ENCODE measurements at regions not wholly inside any gene's neighbourhood (a gene's known extent, or its start where the extent isn't known, plus 50 kb on each side); places are given as distances from the start of the nearest gene placed in this dataset.

DNA sequence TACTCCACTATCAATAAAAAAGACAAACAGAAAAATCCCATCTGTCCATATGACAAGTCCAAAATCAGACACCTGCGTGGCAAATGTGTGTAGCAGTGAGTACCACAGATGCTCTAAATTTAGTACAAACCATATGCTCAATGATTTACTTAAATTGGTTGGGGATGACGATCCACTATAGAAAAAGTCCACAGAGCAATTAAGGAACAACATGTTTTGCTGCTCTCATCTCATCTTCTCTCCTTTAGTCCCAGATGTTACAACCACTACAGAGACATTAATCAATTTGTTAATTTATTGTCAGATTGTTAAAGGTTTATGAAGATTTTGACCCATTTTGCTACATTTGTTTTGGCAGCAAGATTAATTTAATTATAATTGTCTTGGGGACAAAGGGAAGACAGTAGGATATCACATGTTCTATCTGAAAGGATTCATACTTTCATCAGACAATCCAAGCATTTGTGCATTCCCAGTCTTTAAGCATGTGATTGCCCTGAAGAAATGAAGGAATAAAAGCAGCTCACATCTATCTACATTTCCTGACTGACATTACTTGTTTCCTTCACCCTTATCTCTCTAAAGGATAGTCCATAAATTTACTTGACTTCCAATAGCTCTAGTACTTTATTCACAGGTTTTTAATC lies 2268.1 kb downstream of the PCDH7 start:
- POLR2A ChIA-PET (ENCODE audit: partially characterized antibody), result no interaction called here
- Histone ChIP-seq H3K27ac (ENCODE audit: low read depth, low read length) (no peak overlapping the region), H3K9me3 (ENCODE audit: control insufficient read depth in 1 of 2, low read length in 2 of 2) (no peaks in the 10 kb centered on the region), H3K27me3 (ENCODE audit: insufficient read depth, low read length) (no peaks in the 10 kb centered on the region), H3K36me3 (ENCODE audit: insufficient read depth, low read length) (no peaks in the 10 kb centered on the region), H3K4me1 (ENCODE audit: insufficient read depth, low read length) (no peaks in the 10 kb centered on the region), H3K4me3 (ENCODE audit: low read length in 2 of 2) (no peak overlapping the region)
- H3K9me3 Mint-ChIP-seq, result peaks cover 0 to 14% (median 9%) of the 10 kb centered on the region in 8 donors
- H3K27me3 Mint-ChIP-seq, result no peaks in the 10 kb centered on the region
- intact Hi-C loops (cut with micrococcal nuclease), result no loop called here
- no peaks in the 10 kb centered on the region for H3K4me1 Mint-ChIP-seq
- no peaks in the 10 kb centered on the region for H3K36me3 Mint-ChIP-seq
- DNase-seq, result no peak
- no peak overlapping the region for H3K4me3 Mint-ChIP-seq
- CTCF ChIA-PET (ENCODE audit: partially characterized antibody), result no interaction called here
- no peak overlapping the region for H3K27ac Mint-ChIP-seq

DNA sequence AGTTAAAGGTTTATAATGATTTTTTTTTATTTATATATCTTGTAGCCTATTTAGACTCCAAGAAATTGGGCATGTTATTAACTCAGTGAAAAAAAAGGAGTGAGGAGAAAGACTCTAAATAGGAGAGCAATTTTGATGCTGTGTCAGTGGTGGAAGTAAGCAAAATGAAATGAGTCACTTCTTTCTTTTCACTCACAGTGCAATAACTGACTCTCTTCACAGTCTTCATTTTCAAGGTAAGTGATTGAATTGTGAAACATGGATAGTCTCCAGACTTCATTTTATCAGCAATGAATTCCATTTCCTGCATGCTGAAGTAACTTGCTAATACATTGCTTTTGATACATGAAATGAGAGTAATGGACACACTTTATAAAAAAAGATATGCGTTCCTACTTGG lies 2271.5 kb downstream of the PCDH7 start:
- H3K27me3 Mint-ChIP-seq, result no peaks in the 10 kb centered on the region
- Histone ChIP-seq H3K9me3 (ENCODE audit: control insufficient read depth in 1 of 2, low read length in 2 of 2) (no peaks in the 10 kb centered on the region), H3K27ac (ENCODE audit: low read depth, low read length) (no peak overlapping the region), H3K36me3 (ENCODE audit: insufficient read depth, low read length) (no peaks in the 10 kb centered on the region), H3K4me3 (ENCODE audit: low read length in 2 of 2) (no peak overlapping the region), H3K4me1 (ENCODE audit: insufficient read depth, low read length) (no peaks in the 10 kb centered on the region), H3K27me3 (ENCODE audit: insufficient read depth, low read length) (no peaks in the 10 kb centered on the region)
- no peak overlapping the region for H3K4me3 Mint-ChIP-seq
- ChIA-PET POLR2A (ENCODE audit: partially characterized antibody) (no interaction called here), CTCF (ENCODE audit: partially characterized antibody) (no interaction called here)
- DNase-seq, result no peak
- intact Hi-C loops (cut with micrococcal nuclease), result no loop called here
- no peaks in the 10 kb centered on the region for H3K4me1 Mint-ChIP-seq
- no peaks in the 10 kb centered on the region for H3K36me3 Mint-ChIP-seq
- H3K9me3 Mint-ChIP-seq, result peaks cover 0 to 9% (median 3%) of the 10 kb centered on the region in 8 donors
- no peak overlapping the region for H3K27ac Mint-ChIP-seq

DNA sequence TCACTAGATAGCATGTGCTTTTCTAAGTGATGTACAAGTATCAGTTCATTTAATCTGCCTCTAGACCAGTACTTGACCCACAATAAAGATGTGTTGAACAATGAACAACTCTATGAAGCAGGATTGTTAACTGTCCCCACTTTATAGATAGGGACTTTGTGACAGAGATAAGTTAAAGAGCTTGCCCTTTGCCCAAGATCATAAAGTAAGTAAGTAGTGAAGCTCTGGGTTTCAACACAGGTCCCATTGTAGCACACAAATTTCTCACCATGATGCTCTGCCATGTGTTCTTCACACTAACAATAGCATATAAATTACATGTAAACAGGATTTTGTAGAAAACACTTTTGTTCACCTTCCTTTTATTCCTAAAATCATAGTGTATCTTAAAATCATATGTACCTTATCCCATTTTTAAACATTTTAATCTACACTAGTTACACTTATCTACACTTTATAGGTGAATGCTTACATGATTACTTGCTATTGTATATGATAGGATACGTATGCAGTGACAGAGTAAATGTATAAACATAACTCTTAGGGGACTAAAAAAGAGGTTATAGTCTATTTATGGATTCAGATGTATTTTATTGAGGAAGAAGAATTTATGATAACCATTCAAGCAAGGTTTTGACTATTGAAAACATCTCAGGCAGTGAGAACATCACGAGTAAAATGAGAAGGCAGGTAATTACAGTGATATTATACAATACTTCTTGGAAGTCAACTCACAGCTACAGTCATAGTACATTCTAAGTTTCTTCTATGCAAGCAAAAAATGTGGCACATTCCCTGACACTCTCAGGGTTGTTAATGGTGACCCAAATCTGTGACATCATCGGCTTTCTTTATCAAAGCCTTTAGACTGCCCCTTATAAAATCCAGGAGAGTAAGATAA lies 2275.1 kb downstream of the PCDH7 start:
- Mint-ChIP-seq H3K36me3 (no peaks in the 10 kb centered on the region), H3K27me3 (no peaks in the 10 kb centered on the region), H3K4me1 (no peaks in the 10 kb centered on the region), H3K4me3 (no peak overlapping the region), H3K9me3 (peaks cover 0 to 16% (median 5%) of the 10 kb centered on the region in 8 donors), H3K27ac (no peak overlapping the region)
- Histone ChIP-seq H3K4me1 (ENCODE audit: insufficient read depth, low read length) (no peaks in the 10 kb centered on the region), H3K4me3 (ENCODE audit: low read length in 2 of 2) (no peak overlapping the region), H3K27ac (ENCODE audit: low read depth, low read length) (no peak overlapping the region), H3K27me3 (ENCODE audit: insufficient read depth, low read length) (no peaks in the 10 kb centered on the region), H3K36me3 (ENCODE audit: insufficient read depth, low read length) (no peaks in the 10 kb centered on the region), H3K9me3 (ENCODE audit: control insufficient read depth in 1 of 2, low read length in 2 of 2) (no peaks in the 10 kb centered on the region)
- intact Hi-C loops (cut with micrococcal nuclease), result no loop called here
- CTCF ChIA-PET (ENCODE audit: partially characterized antibody), result no interaction called here
- POLR2A ChIA-PET (ENCODE audit: partially characterized antibody), result no interaction called here
- no peak for DNase-seq

DNA sequence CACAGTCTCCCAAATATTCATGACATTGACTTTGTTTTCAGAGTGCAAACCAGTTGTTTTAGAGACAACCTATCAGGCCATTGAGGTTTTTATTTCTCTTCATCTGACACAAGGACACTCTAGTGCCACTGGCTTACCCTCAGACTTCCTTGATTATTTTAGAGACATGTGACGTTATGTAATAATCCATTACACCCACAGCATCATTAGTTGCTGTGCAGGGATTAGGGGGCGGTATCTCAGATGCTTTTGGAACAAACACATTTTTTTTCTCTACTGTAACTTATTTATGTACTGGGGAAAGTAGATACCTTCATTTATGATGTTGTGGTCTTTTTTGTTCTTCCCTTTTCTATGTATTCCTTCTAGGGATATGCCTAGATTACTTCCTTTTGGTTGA lies 2293.1 kb downstream of the PCDH7 start:
- no peak overlapping the region for H3K27ac ChIP-seq (ENCODE audit: low read depth, low read length)
- H3K4me3 Mint-ChIP-seq, result no peak overlapping the region
- H3K27ac Mint-ChIP-seq, result no peak overlapping the region
- H3K4me3 ChIP-seq (ENCODE audit: low read length in 2 of 2), result no peak overlapping the region
- H3K27me3 ChIP-seq (ENCODE audit: insufficient read depth, low read length), result no peaks in the 10 kb centered on the region
- ChIA-PET POLR2A (ENCODE audit: partially characterized antibody) (no interaction called here), CTCF (ENCODE audit: partially characterized antibody) (no interaction called here)
- no peaks in the 10 kb centered on the region for H3K36me3 ChIP-seq (ENCODE audit: insufficient read depth, low read length)
- no peaks in the 10 kb centered on the region for H3K27me3 Mint-ChIP-seq
- H3K4me1 Mint-ChIP-seq, result no peaks in the 10 kb centered on the region
- no peaks in the 10 kb centered on the region for H3K36me3 Mint-ChIP-seq
- H3K4me1 ChIP-seq (ENCODE audit: insufficient read depth, low read length), result no peaks in the 10 kb centered on the region
- H3K9me3 Mint-ChIP-seq, result peaks cover 0 to 34% (median 17%) of the 10 kb centered on the region in 8 donors
- H3K9me3 ChIP-seq (ENCODE audit: control insufficient read depth in 1 of 2, low read length in 2 of 2), result no peaks in the 10 kb centered on the region
- intact Hi-C loops (cut with micrococcal nuclease), result no loop called here
- DNase-seq, result no peak

DNA sequence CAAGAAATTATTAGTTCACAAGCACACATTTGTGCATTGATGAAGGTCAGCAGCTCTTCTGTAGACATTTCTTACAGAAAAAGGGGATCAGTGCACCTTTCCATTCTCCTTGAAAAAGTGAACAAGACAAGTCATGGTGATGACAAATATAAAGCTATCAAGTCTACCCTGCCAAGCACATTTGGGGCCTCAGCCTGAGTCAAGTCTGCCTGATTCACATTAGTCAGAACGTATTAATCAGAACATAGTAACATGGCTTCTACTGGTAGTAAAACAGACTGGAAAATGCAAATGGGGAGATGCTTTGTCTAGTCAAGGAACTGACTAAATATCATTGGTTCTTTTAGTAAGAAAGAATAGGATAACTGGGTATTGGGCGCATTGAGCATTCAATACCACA lies 2305.1 kb downstream of the PCDH7 start:
- Mint-ChIP-seq H3K4me3 (no peak overlapping the region), H3K9me3 (peaks cover 0 to 5% (median under 1%) of the 10 kb centered on the region in 8 donors), H3K27me3 (no peaks in the 10 kb centered on the region), H3K36me3 (no peaks in the 10 kb centered on the region), H3K27ac (no peak overlapping the region), H3K4me1 (no peaks in the 10 kb centered on the region)
- Histone ChIP-seq H3K9me3 (ENCODE audit: control insufficient read depth in 1 of 2, low read length in 2 of 2) (no peaks in the 10 kb centered on the region), H3K27me3 (ENCODE audit: insufficient read depth, low read length) (no peaks in the 10 kb centered on the region), H3K4me1 (ENCODE audit: insufficient read depth, low read length) (no peaks in the 10 kb centered on the region), H3K4me3 (ENCODE audit: low read length in 2 of 2) (no peak overlapping the region), H3K36me3 (ENCODE audit: insufficient read depth, low read length) (no peaks in the 10 kb centered on the region), H3K27ac (ENCODE audit: low read depth, low read length) (no peak overlapping the region)
- POLR2A ChIA-PET (ENCODE audit: partially characterized antibody), result no interaction called here
- no peak for DNase-seq
- CTCF ChIA-PET (ENCODE audit: partially characterized antibody), result no interaction called here
- intact Hi-C loops (cut with micrococcal nuclease), result no loop called here

DNA sequence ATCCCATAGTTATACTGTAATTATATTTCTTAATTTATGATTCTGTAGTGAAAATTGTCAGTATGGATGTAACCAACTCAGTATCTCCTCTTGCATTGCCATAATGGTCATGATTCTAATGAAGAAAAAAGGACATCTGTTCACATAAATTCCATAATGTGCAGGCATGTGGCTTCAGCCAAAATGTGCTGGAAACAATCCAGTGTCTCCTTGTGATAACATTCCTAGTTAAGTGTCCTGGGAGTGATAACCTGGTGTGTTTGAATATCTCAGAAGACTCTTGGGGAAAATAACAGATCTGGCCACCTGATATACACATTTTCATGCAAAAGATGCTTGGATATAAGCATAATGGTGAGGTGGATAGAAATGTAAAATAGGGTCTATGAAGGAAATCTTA lies 2309.8 kb downstream of the PCDH7 start:
- Histone ChIP-seq H3K9me3 (ENCODE audit: control insufficient read depth in 1 of 2, low read length in 2 of 2) (no peaks in the 10 kb centered on the region), H3K4me1 (ENCODE audit: insufficient read depth, low read length) (no peaks in the 10 kb centered on the region), H3K4me3 (ENCODE audit: low read length in 2 of 2) (no peak overlapping the region), H3K27me3 (ENCODE audit: insufficient read depth, low read length) (no peaks in the 10 kb centered on the region), H3K27ac (ENCODE audit: low read depth, low read length) (no peak overlapping the region), H3K36me3 (ENCODE audit: insufficient read depth, low read length) (no peaks in the 10 kb centered on the region)
- intact Hi-C loops (cut with micrococcal nuclease), result no loop called here
- DNase-seq, result no peak
- ChIA-PET CTCF (ENCODE audit: partially characterized antibody) (no interaction called here), POLR2A (ENCODE audit: partially characterized antibody) (no interaction called here)
- H3K36me3 Mint-ChIP-seq, result no peaks in the 10 kb centered on the region
- no peaks in the 10 kb centered on the region for H3K4me1 Mint-ChIP-seq
- H3K27me3 Mint-ChIP-seq, result no peaks in the 10 kb centered on the region
- no peak overlapping the region for H3K4me3 Mint-ChIP-seq
- no peak overlapping the region for H3K27ac Mint-ChIP-seq
- peaks cover 0 to 6% (median 3%) of the 10 kb centered on the region in 8 donors for H3K9me3 Mint-ChIP-seq

DNA sequence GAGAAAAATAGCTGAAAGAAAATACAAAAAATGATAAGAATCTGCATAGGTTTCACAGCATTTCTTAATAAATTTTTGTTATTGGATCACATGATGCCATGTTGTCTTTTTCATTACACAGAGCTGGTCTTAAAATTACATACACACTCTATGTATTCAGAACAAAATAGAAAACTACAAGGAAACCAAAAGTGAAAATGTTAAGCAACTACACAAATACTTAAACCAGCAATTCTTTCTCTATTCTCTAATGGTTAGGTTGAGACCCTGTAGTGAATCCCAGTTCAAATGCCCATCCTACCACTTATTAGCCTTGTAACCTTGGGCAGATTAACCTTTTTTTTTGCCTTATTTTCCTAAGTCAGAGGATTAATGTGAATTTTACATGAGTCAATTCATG lies 2311.2 kb downstream of the PCDH7 start:
- H3K27me3 ChIP-seq (ENCODE audit: insufficient read depth, low read length), result no peaks in the 10 kb centered on the region
- peaks cover 0 to 9% (median 4%) of the 10 kb centered on the region in 8 donors for H3K9me3 Mint-ChIP-seq
- H3K4me1 ChIP-seq (ENCODE audit: insufficient read depth, low read length), result no peaks in the 10 kb centered on the region
- H3K4me3 ChIP-seq (ENCODE audit: low read length in 2 of 2), result no peak overlapping the region
- POLR2A ChIA-PET (ENCODE audit: partially characterized antibody), result no interaction called here
- DNase-seq, result no peak
- intact Hi-C loops (cut with micrococcal nuclease), result no loop called here
- no peaks in the 10 kb centered on the region for H3K27me3 Mint-ChIP-seq
- CTCF ChIA-PET (ENCODE audit: partially characterized antibody), result no interaction called here
- H3K9me3 ChIP-seq (ENCODE audit: control insufficient read depth in 1 of 2, low read length in 2 of 2), result no peaks in the 10 kb centered on the region
- no peak overlapping the region for H3K4me3 Mint-ChIP-seq
- no peak overlapping the region for H3K27ac ChIP-seq (ENCODE audit: low read depth, low read length)
- H3K36me3 ChIP-seq (ENCODE audit: insufficient read depth, low read length), result no peaks in the 10 kb centered on the region
- H3K4me1 Mint-ChIP-seq, result no peaks in the 10 kb centered on the region
- H3K36me3 Mint-ChIP-seq, result no peaks in the 10 kb centered on the region
- no peak overlapping the region for H3K27ac Mint-ChIP-seq
